Neural cell (in vitro differentiated cells): ENCODE measurements at regions not wholly inside any gene's neighbourhood (a gene's known extent, or its start where the extent isn't known, plus 50 kb on each side); places are given as distances from the start of the nearest gene placed in this dataset.

Experiments used
- H2AFZ ChIP-seq: fragments of 200-600, 300-800 bp; sonication (generic), shearing (Covaris generic); 2 replicates; pipeline ENCODE4 v1.6.0; 2014; ENCODE audit warnings: low read depth, mild to moderate bottlenecking, antibody characterized with exemption, low read length, moderate library complexity
- H3F3A ChIP-seq: fragments of 200-600 bp; shearing (Covaris generic); 2 replicates; pipeline ENCODE4 v1.6.1; 2016; ENCODE audit warnings: mild to moderate bottlenecking, moderate library complexity, mixed read lengths, antibody characterized with exemption, low read length; ENCODE audit not compliant: insufficient read depth, poor library complexity, severe bottlenecking
- H3K27ac ChIP-seq: fragments of 200-600, 300-800 bp; sonication (generic), shearing (Covaris generic); 2 replicates; pipeline ENCODE4 v1.5.1; 2014; ENCODE audit warnings: mild to moderate bottlenecking, low read length, moderate library complexity
- H3K27me3 ChIP-seq: fragments of 300-800, 200-600 bp; sonication (generic), shearing (Covaris generic); 2 replicates; pipeline ENCODE4 v1.6.0; 2014; ENCODE audit warnings: mild to moderate bottlenecking, low read depth, low read length, moderate library complexity; ENCODE audit not compliant: insufficient read depth
- H3K36me3 ChIP-seq: fragments of 300-800, 200-600 bp; sonication (generic), shearing (Covaris generic); 2 replicates; pipeline ENCODE4 v1.5.1; 2014; ENCODE audit warnings: mild to moderate bottlenecking, antibody characterized with exemption, low read length, moderate library complexity; ENCODE audit not compliant: insufficient read depth
- H3K4me2 ChIP-seq: fragments of 300-800, 200-600 bp; sonication (generic), shearing (Covaris generic); 2 replicates; pipeline ENCODE4 v1.6.0; 2014; ENCODE audit warnings: mild to moderate bottlenecking, low read length
- H3K4me3 ChIP-seq: fragments of 300-800, 200-600 bp; sonication (generic), shearing (Covaris generic); 2 replicates; pipeline ENCODE4 v1.5.1; 2014; ENCODE audit warnings: mild to moderate bottlenecking, low read length, moderate library complexity
- H3K79me2 ChIP-seq: fragments of 200-600 bp; shearing (Covaris generic); replicated peaks from 2 replicates; pipeline ENCODE4 v1.6.0; 2014; ENCODE audit warnings: mild to moderate bottlenecking, low read length, moderate library complexity; ENCODE audit not compliant: insufficient read depth
- H3K9ac ChIP-seq: fragments of 300-800, 200-600 bp; sonication (generic), shearing (Covaris generic); 2 replicates; pipeline ENCODE4 v1.6.1; 2016; ENCODE audit warnings: mild to moderate bottlenecking, low read length, mixed read lengths
- H3K9me2 ChIP-seq: fragments of 200-600 bp; shearing (Covaris generic); 2 replicates; pipeline ENCODE4 v1.6.1; 2016; ENCODE audit warnings: mild to moderate bottlenecking, low read length, mixed read lengths; ENCODE audit not compliant: insufficient read depth
- H3K9me3 ChIP-seq: fragments of 200-600, 300-800 bp; sonication (generic), shearing (Covaris generic); 2 replicates; pipeline ENCODE4 v1.6.1; 2016; ENCODE audit warnings: mild to moderate bottlenecking, mixed run types, low read length, moderate library complexity, mixed read lengths
- H4K20me1 ChIP-seq: fragments of 200-600 bp; shearing (Covaris generic); 2 replicates; pipeline ENCODE4 v1.6.1; 2016; ENCODE audit warnings: mild to moderate bottlenecking, mixed run types; ENCODE audit not compliant: insufficient read depth
- CTCF ChIP-seq: fragments of 450-650 bp; IDR thresholded peaks from 2 replicates; pipeline ENCODE4 v1.5.1; 2014; ENCODE audit warnings: antibody characterized with exemption, mild to moderate bottlenecking, moderate library complexity; ENCODE audit not compliant: poor library complexity, severe bottlenecking
- EP300 ChIP-seq: fragments of 450-650 bp; conservative IDR thresholded peaks from 2 replicates; pipeline ENCODE4 v1.6.1; 2014; ENCODE audit warnings: antibody characterized with exemption, mild to moderate bottlenecking, moderate library complexity; ENCODE audit not compliant: poor library complexity, severe bottlenecking
- EZH2 ChIP-seq: fragments of 200-600, 300-800 bp; shearing (Covaris generic), sonication (generic); IDR thresholded peaks from 2 replicates; pipeline ENCODE4 v1.6.1; 2014; ENCODE audit warnings: antibody characterized with exemption, low read length, borderline replicate concordance, mild to moderate bottlenecking; ENCODE audit not compliant: insufficient read depth, poor library complexity, severe bottlenecking
- MXI1 ChIP-seq: fragments of 450-650 bp; conservative IDR thresholded peaks from 2 replicates; pipeline ENCODE4 v1.6.1; 2014; ENCODE audit warnings: antibody characterized with exemption, mild to moderate bottlenecking; ENCODE audit not compliant: poor library complexity, severe bottlenecking
- POLR2AphosphoS5 ChIP-seq: IDR thresholded peaks from 2 replicates; pipeline ENCODE4 v1.6.1; 2012
- RAD21 ChIP-seq: fragments of 450-650 bp; conservative IDR thresholded peaks from 2 replicates; pipeline ENCODE4 v1.6.1; 2014; ENCODE audit warnings: antibody characterized with exemption, mild to moderate bottlenecking, moderate library complexity
- REST ChIP-seq: IDR thresholded peaks from 2 replicates; pipeline ENCODE4 v1.6.1; 2012; ENCODE audit warnings: borderline replicate concordance
- SMC3 ChIP-seq: fragments of 450-650 bp; conservative IDR thresholded peaks from 2 replicates; pipeline ENCODE4 v1.6.1; 2014; ENCODE audit warnings: antibody characterized with exemption, mild to moderate bottlenecking, moderate library complexity; ENCODE audit not compliant: poor library complexity
- TAF1 ChIP-seq: IDR thresholded peaks from 2 replicates; pipeline ENCODE4 v1.6.1; 2012; ENCODE audit warnings: low read depth

GRCh38 chr18:44396550-44396949, 284.1 kb upstream of the SETBP1 start:
- H3K4me3 ChIP-seq, result no peak overlapping the region
- TF ChIP-seq EZH2 (no peak), SMC3 (no peak), RAD21 (no peak), POLR2AphosphoS5 (no peak), REST (no peak), CTCF (no peak), EP300 (no peak), MXI1 (no peak), TAF1 (no peak)
- H3K27me3 ChIP-seq, result no peaks in the 10 kb centered on the region
- H3K27ac ChIP-seq, result no peak overlapping the region
- H3K79me2 ChIP-seq, result no peaks in the 10 kb centered on the region
- no peaks in the 10 kb centered on the region for H3K9me2 ChIP-seq
- no peaks in the 10 kb centered on the region for H3F3A ChIP-seq
- H3K4me2 ChIP-seq, result no peak overlapping the region
- H3K9ac ChIP-seq, result no peak overlapping the region
- no peaks in the 10 kb centered on the region for H3K9me3 ChIP-seq
- no peaks in the 10 kb centered on the region for H4K20me1 ChIP-seq
- no peak overlapping the region for H2AFZ ChIP-seq
- no peaks in the 10 kb centered on the region for H3K36me3 ChIP-seq

- no peaks in the 10 kb centered on the region for H3K9me2 ChIP-seq
- H3K4me2 ChIP-seq, result no peak overlapping the region
- no peak overlapping the region for H3K4me3 ChIP-seq
- no peaks in the 10 kb centered on the region for H3K27me3 ChIP-seq
- no peaks in the 10 kb centered on the region for H3K36me3 ChIP-seq
- H3K27ac ChIP-seq, result no peak overlapping the region
- TF ChIP-seq POLR2AphosphoS5, result no peak
- no peak for TF ChIP-seq SMC3
- TF ChIP-seq EP300, result no peak
- no peak for TF ChIP-seq CTCF
- no peak for TF ChIP-seq MXI1
- TF ChIP-seq TAF1, result no peak
- no peak for TF ChIP-seq RAD21
- no peak for TF ChIP-seq REST
- TF ChIP-seq EZH2, result no peak
- no peak overlapping the region for H3K9ac ChIP-seq
- no peaks in the 10 kb centered on the region for H3F3A ChIP-seq
- no peak overlapping the region for H2AFZ ChIP-seq
- no peaks in the 10 kb centered on the region for H4K20me1 ChIP-seq
- no peaks in the 10 kb centered on the region for H3K79me2 ChIP-seq
- no peaks in the 10 kb centered on the region for H3K9me3 ChIP-seq
These were observed 271.6 kb upstream of the SETBP1 start for GRCh38 chr18:44409071-44409470.
